H1 (cell line): ENCODE measurements at regions not wholly inside any gene's neighbourhood (a gene's known extent, or its start where the extent isn't known, plus 50 kb on each side); places are given as distances from the start of the nearest gene placed in this dataset.

Experiments
- CTCF ChIA-PET: fragments of 300-600 bp; sonication (Branson Sonifier 250); formaldehyde crosslinking; loops from one replicate; lab custom pipeline; 2021; ENCODE audit not compliant: partially characterized antibody; lab: Charles Lee
- POLR2A ChIA-PET: fragments of 300-600 bp; sonication (Branson Sonifier 250); formaldehyde crosslinking; loops from one replicate; lab custom pipeline; 2021; ENCODE audit warnings: inconsistent platforms; ENCODE audit not compliant: partially characterized antibody; lab: Charles Lee
- DNase-seq, 2 experiments: peaks; one replicate each; pipeline versions ENCODE4 v3.0.0 to v3.0.0-alpha.2; 2010 to 2022; ENCODE audit warnings: low spot score in 2 of 2, low read depth in 1 of 2, mixed read lengths in 1 of 2
- FAIRE-seq: peaks from 2 replicates; lab custom pipeline; 2011; peaks lifted over from hg19 to GRCh38; lab: Jason Lieb, UNC
- H2AFZ ChIP-seq: 2 replicates; pipeline ENCODE4 v1.8.1; 2012; ENCODE audit warnings: low read length, inconsistent platforms
- H2AK5ac ChIP-seq: 2 replicates; pipeline ENCODE4 v1.6.1; 2013; ENCODE audit warnings: low read depth, low read length
- H2BK120ac ChIP-seq: replicated peaks from 2 replicates; pipeline ENCODE3; 2013; ENCODE audit warnings: low read depth, low read length, inconsistent platforms
- H2BK12ac ChIP-seq: 2 replicates; pipeline ENCODE4 v1.6.1; 2013; ENCODE audit warnings: low read depth, low read length
- H2BK15ac ChIP-seq: 2 replicates; pipeline ENCODE4 v1.6.1; 2013; ENCODE audit warnings: low read length
- H2BK20ac ChIP-seq: 2 replicates; pipeline ENCODE4 v1.6.1; 2013; ENCODE audit warnings: low read length
- H2BK5ac ChIP-seq: 2 replicates; pipeline ENCODE4 v1.6.1; 2013; ENCODE audit warnings: low read depth, low read length
- H3K14ac ChIP-seq: 2 replicates; pipeline ENCODE4 v1.6.1; 2013; ENCODE audit warnings: inconsistent platforms; ENCODE audit not compliant: insufficient read length
- H3K18ac ChIP-seq: 2 replicates; pipeline ENCODE4 v1.6.1; 2013; ENCODE audit warnings: low read length; ENCODE audit errors: extremely low read depth
- H3K23ac ChIP-seq: 2 replicates; pipeline ENCODE4 v1.6.1; 2013; ENCODE audit warnings: inconsistent platforms; ENCODE audit not compliant: insufficient read length
- H3K23me2 ChIP-seq: 2 replicates; pipeline ENCODE4 v1.6.1; 2013; ENCODE audit warnings: low read depth, low read length
- H3K27ac ChIP-seq: 2 replicates; pipeline ENCODE4 v1.6.1; 2011; ENCODE audit warnings: low read depth, low read length, inconsistent platforms
- H3K27me3 ChIP-seq, 4 experiments: replicated peaks in 1 of 4; 1 replicate in 1 of 4; 2 replicates in 3 of 4; pipeline versions ENCODE4 v1.6.1 to v1.8.1; 2011 to 2013; ENCODE audit warnings: low read length in 3 of 4, mild to moderate bottlenecking in 3 of 4, inconsistent platforms in 2 of 4, mixed read lengths in 2 of 4, moderate library complexity in 1 of 4; ENCODE audit not compliant: control insufficient read depth in 3 of 4, insufficient read depth in 3 of 4; ENCODE audit errors: extremely low read depth in 1 of 4
- H3K36me3 ChIP-seq, 4 experiments: 2 replicates each; pipeline versions ENCODE4 v1.6.1 to v1.8.1; 2011 to 2013; ENCODE audit warnings: mild to moderate bottlenecking in 4 of 4, low read length in 3 of 4, moderate library complexity in 2 of 4, control low read depth in 1 of 4, inconsistent platforms in 1 of 4; ENCODE audit not compliant: insufficient read depth in 4 of 4, control insufficient read depth in 2 of 4
- H3K4ac ChIP-seq: replicated peaks from 2 replicates; pipeline ENCODE3; 2013; ENCODE audit warnings: low read length, low read depth, mixed read lengths, inconsistent platforms; ENCODE audit not compliant: insufficient read length
- H3K4me1 ChIP-seq, 4 experiments: replicated peaks in 1 of 4; 1 replicate in 1 of 4; 2 replicates in 3 of 4; pipeline versions ENCODE4 v1.6.1 to v1.8.1; 2011 to 2013; ENCODE audit warnings: low read length in 3 of 4, inconsistent platforms in 2 of 4, mixed read lengths in 1 of 4; ENCODE audit not compliant: insufficient read depth in 4 of 4, control insufficient read depth in 3 of 4
- H3K4me2 ChIP-seq, 2 experiments: 2 replicates each; pipeline versions ENCODE4 v1.6.1 to v1.8.1; 2011 to 2013; ENCODE audit warnings: low read depth in 2 of 2, low read length in 2 of 2, control low read depth in 1 of 2, inconsistent platforms in 1 of 2, mild to moderate bottlenecking in 1 of 2; ENCODE audit not compliant: insufficient read depth in 1 of 2
- H3K4me3 ChIP-seq, 4 experiments: fragments of 200-600, 300-600 bp in 1 of 4; sonication (generic), shearing (Covaris generic), sonication (Bioruptor Twin) in 1 of 4; 2 replicates each; pipeline versions ENCODE4 v1.5.1 to v1.8.1; 2011 to 2016; ENCODE audit warnings: low read length in 4 of 4, low read depth in 3 of 4, control low read depth in 2 of 4, inconsistent platforms in 2 of 4, mild to moderate bottlenecking in 2 of 4, mixed read lengths in 1 of 4, moderate library complexity in 1 of 4; ENCODE audit not compliant: insufficient read depth in 2 of 4; ENCODE audit errors: extremely low read depth in 1 of 4
- H3K56ac ChIP-seq: replicated peaks from 2 replicates; pipeline ENCODE3; 2013; ENCODE audit warnings: low read depth, mild to moderate bottlenecking, mixed read lengths, low read length, inconsistent platforms; ENCODE audit not compliant: insufficient read length
- H3K79me1 ChIP-seq: 2 replicates; pipeline ENCODE4 v1.6.1; 2013; ENCODE audit warnings: low read depth, low read length, control low read depth
- H3K79me2 ChIP-seq, 2 experiments: 2 replicates each; pipeline versions ENCODE4 v1.6.1 to v1.8.1; 2012 to 2013; ENCODE audit warnings: low read length in 2 of 2, mild to moderate bottlenecking in 2 of 2, inconsistent platforms in 1 of 2; ENCODE audit not compliant: insufficient read depth in 2 of 2, control insufficient read depth in 1 of 2
- H3K9ac ChIP-seq, 4 experiments: replicated peaks in 1 of 4; 1 replicate in 1 of 4; 2 replicates in 3 of 4; pipeline versions ENCODE4 v1.6.1 to v1.8.1; 2011 to 2013; ENCODE audit warnings: low read depth in 3 of 4, low read length in 3 of 4, control low read depth in 2 of 4, mild to moderate bottlenecking in 2 of 4, moderate library complexity in 2 of 4, inconsistent platforms in 1 of 4; ENCODE audit errors: extremely low read depth in 1 of 4
- H3K9me3 ChIP-seq, 2 experiments: 2 replicates each; pipeline versions ENCODE4 v1.6.1 to v1.8.1; 2012 to 2013; ENCODE audit warnings: mild to moderate bottlenecking in 2 of 2, moderate library complexity in 2 of 2, control low read depth in 1 of 2, inconsistent platforms in 1 of 2, low read depth in 1 of 2, low read length in 1 of 2, mixed read lengths in 1 of 2; ENCODE audit not compliant: insufficient read depth in 2 of 2
- H4K20me1 ChIP-seq, 2 experiments: replicated peaks in 1 of 2; 2 replicates each; pipeline versions ENCODE3 to v1.8.1; 2011 to 2013; ENCODE audit warnings: inconsistent platforms in 2 of 2, low read length in 2 of 2, mild to moderate bottlenecking in 1 of 2; ENCODE audit not compliant: insufficient read depth in 2 of 2, control insufficient read depth in 1 of 2
- H4K5ac ChIP-seq: 2 replicates; pipeline ENCODE4 v1.6.1; 2013; ENCODE audit warnings: low read length, low read depth, mixed read lengths, inconsistent platforms; ENCODE audit not compliant: insufficient read length
- H4K8ac ChIP-seq: 2 replicates; pipeline ENCODE4 v1.8.0; 2013; ENCODE audit warnings: mild to moderate bottlenecking, moderate library complexity, low read length, inconsistent platforms; ENCODE audit not compliant: insufficient read depth; ENCODE audit errors: extremely low read depth
- H4K91ac ChIP-seq: replicated peaks from 2 replicates; pipeline ENCODE3; 2013; ENCODE audit warnings: low read length, mixed read lengths, inconsistent platforms; ENCODE audit not compliant: insufficient read length
- BACH1 ChIP-seq: IDR thresholded peaks from 2 replicates; pipeline ENCODE4 v1.6.1; 2012; ENCODE audit warnings: low read length, improper control_type of control experiment
- CEBPB ChIP-seq: IDR thresholded peaks from 2 replicates; pipeline ENCODE4 v1.6.1; 2012; ENCODE audit warnings: low read depth, low read length
- EGR1 ChIP-seq: IDR thresholded peaks from 2 replicates; pipeline ENCODE4 v1.6.1; 2011; ENCODE audit warnings: low read depth, low read length, borderline replicate concordance
- EZH2 ChIP-seq: fragments of 200-600 bp; sonication (generic); IDR thresholded peaks from 2 replicates; pipeline ENCODE4 v1.7.1; 2012; ENCODE audit warnings: low read depth, mild to moderate bottlenecking, moderate library complexity, low read length, inconsistent platforms; ENCODE audit not compliant: severe bottlenecking
- KDM4A ChIP-seq: IDR thresholded peaks from one replicate; pipeline ENCODE4 v1.7.1; 2012; ENCODE audit warnings: low read depth, mild to moderate bottlenecking, moderate library complexity, low read length, inconsistent platforms; ENCODE audit not compliant: severe bottlenecking
- KDM5A ChIP-seq: fragments of 200-600 bp; IDR thresholded peaks from 2 replicates; pipeline ENCODE4 v1.7.1; 2012; ENCODE audit warnings: mild to moderate bottlenecking, low read length, inconsistent platforms, mixed read lengths
- MAFK ChIP-seq: IDR thresholded peaks from 2 replicates; pipeline ENCODE4 v1.6.1; 2012; ENCODE audit warnings: low read depth, mild to moderate bottlenecking, improper control_type of control experiment, low read length
- NRF1 ChIP-seq: IDR thresholded peaks from 2 replicates; pipeline ENCODE4 v1.6.1; 2011; ENCODE audit warnings: mild to moderate bottlenecking, low read depth, low read length, improper control_type of control experiment
- PHF8 ChIP-seq: fragments of 200-600 bp; sonication (generic); conservative IDR thresholded peaks from 2 replicates; pipeline ENCODE4 v1.7.1; 2012; ENCODE audit warnings: low read depth, mild to moderate bottlenecking, inconsistent platforms, low read length, moderate library complexity
- TAF1 ChIP-seq: IDR thresholded peaks from 2 replicates; pipeline ENCODE4 v1.6.1; 2011; ENCODE audit warnings: mild to moderate bottlenecking, low read depth, low read length
- TBP ChIP-seq: IDR thresholded peaks from 2 replicates; pipeline ENCODE4 v1.6.1; 2011; ENCODE audit warnings: low read depth, low read length, improper control_type of control experiment
- ZNF274 ChIP-seq: IDR thresholded peaks from 2 replicates; pipeline ENCODE4 v1.7.0; 2012; ENCODE audit warnings: low read length, borderline replicate concordance; ENCODE audit errors: extremely low read depth
- WGBS, 2 experiments: shearing (Covaris generic) in 1 of 2; methylation state at CpG; one replicate each; pipeline versions ENCODE4 v1.1.6 to v1.1.7; 2013 to 2015; ENCODE audit warnings: low lambda C conversion rate in 2 of 2, mixed read lengths in 2 of 2, inconsistent platforms in 1 of 2, low coverage in 1 of 2, missing lambda C conversion rate in 1 of 2; ENCODE audit not compliant: insufficient replicate concordance in 2 of 2, insufficient coverage in 1 of 2, insufficient read length in 1 of 2; ENCODE audit errors: extremely low coverage in 1 of 2, missing lambda C conversion rate in 1 of 2; 5-methylcytosine and 5-hydroxymethylcytosine counted together

GRCh38 chr13:47886314-47886713 lies 114.8 kb downstream of the SUCLA2 start:
- Histone ChIP-seq H3K9me3 (no peaks in the 10 kb centered on the region), H3K27me3 (no peaks in the 10 kb centered on the region), H3K23me2 (no peaks in the 10 kb centered on the region), H3K27ac (no peak overlapping the region), H3K4ac (no peak overlapping the region), H3K4me1 (no peaks in the 10 kb centered on the region), H3K56ac (no peak overlapping the region), H2BK20ac (no peak overlapping the region), H3K36me3 (no peaks in the 10 kb centered on the region), H2BK15ac (no peak overlapping the region), H3K79me2 (no peaks in the 10 kb centered on the region), H3K4me3 (no peak overlapping the region), H4K8ac (no peak overlapping the region), H4K20me1 (no peaks in the 10 kb centered on the region), H2BK120ac (no peak overlapping the region), H2BK12ac (no peak overlapping the region), H4K91ac (no peak overlapping the region), H3K79me1 (no peaks in the 10 kb centered on the region), H3K4me2 (no peak overlapping the region), H3K14ac (no peak overlapping the region), H3K23ac (no peak overlapping the region), H2BK5ac (no peak overlapping the region), H3K9ac (no peak overlapping the region), H2AK5ac (no peak overlapping the region), H2AFZ (no peak overlapping the region), H3K18ac (no peak overlapping the region), H4K5ac (no peak overlapping the region)
- FAIRE-seq (no peak), DNase-seq (no peak)
- ChIA-PET POLR2A (no interaction called here), CTCF (interaction anchor here (0.6 kb wide), 1 partner anchor 47 kb away, joined by 3 read pairs; no protein-coding TSS in a partner anchor)
- TF ChIP-seq KDM4A (no peak), CEBPB (no peak), EGR1 (no peak), PHF8 (no peak), BACH1 (no peak), TBP (no peak), TAF1 (no peak), KDM5A (no peak), ZNF274 (no peak), EZH2 (no peak), MAFK (no peak), NRF1 (no peak)
- WGBS, 2 experiments, result 96% methylated on average over 4 of the region's 4 CpGs; no CpG with 5 or more reads in 1 of the 2 experiments
